Adrenal gland (tissue), 5 donors: ENCODE measurements at regions not wholly inside any gene's neighbourhood (a gene's known extent, or its start where the extent isn't known, plus 50 kb on each side); places are given as distances from the start of the nearest gene placed in this dataset.

Source experiments
- CTCF ChIP-seq, 6 experiments: fragments of 450-650 bp in 4 of 6; fragments of 200-600 bp in 2 of 6; sonication (generic) in 1 of 6; IDR thresholded peaks; 1 replicate in 5 of 6; 2 replicates in 1 of 6; pipeline versions ENCODE4 v1.5.1 to v1.8.0; 2016 to 2021; ENCODE audit warnings: antibody characterized with exemption in 6 of 6, mild to moderate bottlenecking in 2 of 6, moderate library complexity in 1 of 6
- POLR2A ChIP-seq, 2 donors: fragments of 450-650 bp; IDR thresholded peaks; one replicate each; pipeline ENCODE4 v1.6.1; 2017; ENCODE audit warnings: antibody characterized with exemption in 2 of 2, mild to moderate bottlenecking in 2 of 2, moderate library complexity in 1 of 2
- donor health status: DM: no; HTN: no; CAD: no.

- TF ChIP-seq POLR2A (IDR thresholded peaks at IDR 0.05) (no peak), CTCF (IDR thresholded peaks at IDR 0.05) (no peak)
Observed at GRCh38 chr5:156182174-156182967, 144.6 kb upstream of the SGCD start.
